ENCODE measurements at regions not wholly inside any gene's neighbourhood (a gene's known extent, or its start where the extent isn't known, plus 50 kb on each side); places are given as distances from the start of the nearest gene placed in this dataset.

- TF ChIP-seq ZFP3 (CRISPR knock-in tag; IDR thresholded peaks at IDR 0.05) (peak; percentile 90), BACH2 (CRISPR knock-in tag; IDR thresholded peaks at IDR 0.05; ENCODE audit: borderline replicate concordance) (no peak)
- ATAC-seq: no peak
These were observed 136.1 kb downstream of the HERPUD2 start for GRCh38 chr7:35558841-35559240.

- no peak for ATAC-seq
- TF ChIP-seq ZNF565 (CRISPR knock-in tag; conservative IDR thresholded peaks at IDR 0.05; ENCODE audit: low read depth): no peak
- no peak for TF ChIP-seq ZFP3 (CRISPR knock-in tag; IDR thresholded peaks at IDR 0.05)
- TF ChIP-seq BACH2 (CRISPR knock-in tag; IDR thresholded peaks at IDR 0.05; ENCODE audit: borderline replicate concordance): no peak
- TF ChIP-seq ZNF70 (CRISPR knock-in tag; IDR thresholded peaks at IDR 0.05): no peak
- no peak for TF ChIP-seq ISL1 (CRISPR knock-in tag; IDR thresholded peaks at IDR 0.05)
- TF ChIP-seq CSRNP3 (CRISPR knock-in tag; IDR thresholded peaks at IDR 0.05): no peak
- no peak for TF ChIP-seq CREB5 (CRISPR knock-in tag; IDR thresholded peaks at IDR 0.05; ENCODE audit: low read depth)
- no peak for TF ChIP-seq CSDC2 (CRISPR knock-in tag; IDR thresholded peaks at IDR 0.05)
- no peak for TF ChIP-seq POU6F1 (CRISPR knock-in tag; IDR thresholded peaks at IDR 0.05; ENCODE audit: borderline replicate concordance, low read depth)
- TF ChIP-seq ZFP30 (CRISPR knock-in tag; IDR thresholded peaks at IDR 0.05): no peak
- TF ChIP-seq TOX (CRISPR knock-in tag; IDR thresholded peaks at IDR 0.05; ENCODE audit: borderline replicate concordance): no peak
- no peak for TF ChIP-seq TCF4 (CRISPR knock-in tag; IDR thresholded peaks at IDR 0.05; ENCODE audit: borderline replicate concordance)
- no peak for TF ChIP-seq PPARA (CRISPR knock-in tag; IDR thresholded peaks at IDR 0.05; ENCODE audit: borderline replicate concordance)
- TF ChIP-seq ARNTL (CRISPR knock-in tag; IDR thresholded peaks at IDR 0.05; ENCODE audit: borderline replicate concordance, low read depth): no peak
- no peak for TF ChIP-seq GLIS3 (CRISPR knock-in tag; IDR thresholded peaks at IDR 0.05)
- TF ChIP-seq TSHZ2 (CRISPR knock-in tag; IDR thresholded peaks at IDR 0.05): no peak
- TF ChIP-seq ZC3H10 (CRISPR knock-in tag; IDR thresholded peaks at IDR 0.05): no peak
- no peak for TF ChIP-seq ZNF8 (CRISPR knock-in tag; IDR thresholded peaks at IDR 0.05)
- no peak for TF ChIP-seq PATZ1 (CRISPR knock-in tag; IDR thresholded peaks at IDR 0.05; ENCODE audit: borderline replicate concordance)
These were observed 138.1 kb downstream of the HERPUD2 start for GRCh38 chr7:35556515-35557471.

GRCh38 chr7:35555934-35556333 is 139.0 kb downstream of the HERPUD2 start:
- no peak for ATAC-seq
- TF ChIP-seq SNAI2 (CRISPR knock-in tag; IDR thresholded peaks at IDR 0.05) (no peak), PPARA (CRISPR knock-in tag; IDR thresholded peaks at IDR 0.05; ENCODE audit: borderline replicate concordance) (no peak), CSDC2 (CRISPR knock-in tag; IDR thresholded peaks at IDR 0.05) (no peak), RARB (CRISPR knock-in tag; IDR thresholded peaks at IDR 0.05) (no peak), GLIS3 (CRISPR knock-in tag; IDR thresholded peaks at IDR 0.05) (no peak)
